GM12878 (cell line): ENCODE measurements at regions not wholly inside any gene's neighbourhood (a gene's known extent, or its start where the extent isn't known, plus 50 kb on each side); places are given as distances from the start of the nearest gene placed in this dataset.

Experiments
- CTCF ChIP-seq, 3 experiments: IDR thresholded peaks in 2 of 3; conservative IDR thresholded peaks in 1 of 3; 2 replicates each; pipeline ENCODE4 v1.5.1; 2011; ENCODE audit warnings: low read depth in 3 of 3, low read length in 3 of 3, mild to moderate bottlenecking in 3 of 3, control low read depth in 2 of 3, moderate library complexity in 2 of 3, inconsistent platforms in 1 of 3, mixed read lengths in 1 of 3; ENCODE audit not compliant: control insufficient read depth in 2 of 3, insufficient read depth in 1 of 3; ENCODE audit errors: extremely low read depth in 1 of 3
- JUND ChIP-seq: IDR thresholded peaks from 2 replicates; pipeline ENCODE4 v1.6.1; 2012; ENCODE audit warnings: low read depth, mild to moderate bottlenecking, low read length, improper control_type of control experiment, moderate library complexity
- TARDBP ChIP-seq: IDR thresholded peaks from 2 replicates; pipeline ENCODE4 v1.6.1; 2016; ENCODE audit warnings: borderline replicate concordance

- TF ChIP-seq TARDBP = no peak
- no peak for TF ChIP-seq CTCF (IDR thresholded peaks at IDR 0.05 in 2 of 3, conservative IDR thresholded peaks at IDR 0.05 in 1 of 3; ENCODE audit: control insufficient read depth in 2 of 3, extremely low read depth in 1 of 3, insufficient read depth in 1 of 3, low read depth in 3 of 3, low read length in 3 of 3)
- no peak for TF ChIP-seq JUND
These were observed 296.3 kb downstream of the PRDM2 start for GRCh38 chr1:13996334-13996733.
